Activated CD8-positive, alpha-beta memory T cell treated with anti-CD3 and anti-CD28 coated beads for 24 hours (primary cell): ENCODE measurements at regions not wholly inside any gene's neighbourhood (a gene's known extent, or its start where the extent isn't known, plus 50 kb on each side); places are given as distances from the start of the nearest gene placed in this dataset.
"Not testable (repeated sequence)": the region's sequence is repeated elsewhere in the genome, so short reads cannot be mapped to it uniquely, and the experiment has no call there.

Experiments
- DNase-seq: peaks from one replicate; pipeline ENCODE4 v3.0.0-alpha.2; 2020

GRCh38 chr12:59403259-59403932 is 192.4 kb upstream of the SLC16A7 start:
- peak; percentile 57 for DNase-seq

- no peak for DNase-seq
Measured at GRCh38 chr12:59401862-59402261, 194.0 kb upstream of the SLC16A7 start.

- DNase-seq: no peak
Measured at GRCh38 chr12:59398164-59398563, 197.7 kb upstream of the SLC16A7 start.

GRCh38 chr12:59396919-59397318 is 198.9 kb upstream of the SLC16A7 start:
- DNase-seq: no peak

- no peak for DNase-seq
Measured at GRCh38 chr12:59396519-59396918, 199.3 kb upstream of the SLC16A7 start.

- DNase-seq: not testable (repeated sequence)
Measured at GRCh38 chr12:59395310-59395709, 200.5 kb upstream of the SLC16A7 start.

GRCh38 chr12:59393506-59393905 is 202.3 kb upstream of the SLC16A7 start:
- no peak for DNase-seq

GRCh38 chr12:59389968-59390576 is 205.8 kb upstream of the SLC16A7 start:
- no peak for DNase-seq

GRCh38 chr12:59388694-59389093 is 207.1 kb upstream of the SLC16A7 start:
- DNase-seq: no peak

- DNase-seq: no peak
Measured at GRCh38 chr12:59388176-59388575, 207.7 kb upstream of the SLC16A7 start.

- DNase-seq: no peak
Measured at GRCh38 chr12:59386236-59386635, 209.6 kb upstream of the SLC16A7 start.

GRCh38 chr12:59383079-59383822 is 212.6 kb upstream of the SLC16A7 start:
- DNase-seq: no peak

GRCh38 chr12:59382282-59383078 is 213.3 kb upstream of the SLC16A7 start:
- DNase-seq: no peak

GRCh38 chr12:59381106-59381505 is 214.7 kb upstream of the SLC16A7 start:
- no peak for DNase-seq

GRCh38 chr12:59375633-59376032 is 220.2 kb upstream of the SLC16A7 start:
- DNase-seq: no peak

GRCh38 chr12:59374783-59375182 is 221.0 kb upstream of the SLC16A7 start:
- DNase-seq: no peak

GRCh38 chr12:59372956-59373355 is 222.9 kb upstream of the SLC16A7 start:
- DNase-seq: no peak

GRCh38 chr12:59370933-59371332 is 224.9 kb upstream of the SLC16A7 start:
- no peak for DNase-seq

- DNase-seq: no peak
Measured at GRCh38 chr12:59365133-59365532, 230.7 kb upstream of the SLC16A7 start.

GRCh38 chr12:59357811-59358210 is 238.0 kb upstream of the SLC16A7 start:
- DNase-seq: no peak

GRCh38 chr12:59346248-59346647 is 249.6 kb upstream of the SLC16A7 start:
- not testable (repeated sequence) for DNase-seq

- no peak for DNase-seq
Measured at GRCh38 chr12:59345406-59345805, 250.4 kb upstream of the SLC16A7 start.

GRCh38 chr12:59344224-59344623 is 251.6 kb upstream of the SLC16A7 start:
- DNase-seq: no peak
